ENCODE measurements at regions not wholly inside any gene's neighbourhood (a gene's known extent, or its start where the extent isn't known, plus 50 kb on each side); places are given as distances from the start of the nearest gene placed in this dataset.

DNA sequence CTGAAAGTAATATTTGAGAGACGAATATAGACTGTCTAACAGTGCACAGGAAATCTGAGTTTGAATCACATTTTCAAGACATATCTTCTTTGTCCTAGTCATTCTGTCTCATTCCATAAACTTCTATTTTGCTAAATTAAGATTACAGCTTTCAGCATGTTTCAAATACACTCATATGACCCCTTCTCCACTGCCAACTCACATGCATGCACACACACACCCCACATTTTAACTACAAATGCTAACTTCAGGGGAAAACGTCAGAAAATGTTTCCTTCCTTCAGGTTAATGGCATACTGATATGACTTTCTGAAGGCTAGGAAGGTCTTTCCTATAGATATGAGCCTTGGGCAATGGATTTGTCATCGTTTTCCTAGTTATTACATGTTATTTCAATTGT, 373.7 kb downstream of the RBM43 start:
- no peak for TF ChIP-seq POLR2A (IDR thresholded peaks at IDR 0.05; ENCODE audit: low read depth, low read length)
- FAIRE-seq (no peak), DNase-seq (ENCODE audit: insufficient read length, low spot score) (no peak)

GRCh38 chr2:150885774-150886386, 375.8 kb downstream of the RBM43 start:
- no peak for DNase-seq (ENCODE audit: insufficient read length, low spot score)
- FAIRE-seq: no peak
- TF ChIP-seq POLR2A (IDR thresholded peaks at IDR 0.05; ENCODE audit: low read depth, low read length): no peak

DNA sequence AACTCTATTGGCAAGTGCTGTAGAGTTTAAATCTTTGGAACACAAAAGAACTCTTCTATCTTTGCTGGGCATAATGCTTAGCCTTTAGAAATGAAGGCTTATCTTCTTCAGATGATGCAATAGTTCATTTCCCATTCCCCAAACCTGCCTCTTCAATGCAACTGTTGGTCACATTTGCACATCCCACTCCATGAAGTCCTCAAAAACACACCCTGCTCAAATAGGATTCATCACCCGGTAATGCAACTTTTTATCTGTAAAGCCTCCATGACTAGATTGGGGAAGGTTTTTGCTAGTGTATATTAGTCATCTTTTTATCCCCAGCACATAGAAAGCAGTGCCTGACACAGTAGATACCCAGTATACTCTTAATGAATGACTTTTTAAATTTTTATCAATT, 376.4 kb downstream of the RBM43 start:
- FAIRE-seq (no peak), DNase-seq (ENCODE audit: insufficient read length, low spot score) (no peak)
- no peak for TF ChIP-seq POLR2A (IDR thresholded peaks at IDR 0.05; ENCODE audit: low read depth, low read length)

- DNase-seq (ENCODE audit: insufficient read length, low spot score) (no peak), FAIRE-seq (no peak)
- TF ChIP-seq POLR2A (IDR thresholded peaks at IDR 0.05; ENCODE audit: low read depth, low read length): no peak
Observed at GRCh38 chr2:150883613-150883895, 378.1 kb downstream of the RBM43 start.

DNA sequence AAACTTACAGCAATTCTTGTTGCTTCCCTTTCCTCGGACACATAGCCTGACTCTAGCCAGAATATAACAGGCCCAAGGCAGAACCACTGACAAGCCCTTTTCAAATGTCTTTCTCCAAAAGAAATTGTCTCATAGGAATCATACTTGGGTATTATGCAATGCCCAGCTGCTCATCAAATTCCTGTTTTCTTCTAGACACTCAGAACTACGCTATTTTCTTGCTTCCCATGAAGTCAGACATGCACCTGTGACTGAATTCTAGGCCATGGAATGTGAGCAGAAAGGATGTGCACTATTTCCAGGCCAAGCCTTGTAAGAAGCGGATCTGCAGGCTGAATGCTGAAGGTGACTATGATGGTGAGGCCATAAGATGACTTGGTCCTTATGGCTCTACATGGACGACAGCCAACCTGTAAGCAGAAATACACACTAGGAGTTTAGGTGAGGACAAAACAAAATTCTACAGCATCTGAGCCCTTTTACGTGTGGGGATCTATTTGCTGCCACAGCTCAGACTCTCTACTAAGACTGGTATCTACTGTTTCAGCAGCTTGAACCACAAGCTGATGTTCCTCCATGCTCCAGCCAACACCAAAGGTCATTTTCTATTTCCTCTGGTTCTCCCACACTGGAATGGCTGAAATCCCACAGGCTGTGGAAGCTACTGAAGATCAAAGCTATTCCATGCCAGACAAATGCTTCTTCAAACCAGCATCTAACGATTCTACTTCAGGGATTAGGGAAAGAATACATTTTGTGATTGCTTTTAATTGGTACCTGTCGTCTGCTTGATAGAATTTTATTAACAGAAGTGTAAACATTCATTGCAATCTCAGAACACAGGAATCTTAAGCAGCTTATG, 378.7 kb downstream of the RBM43 start:
- FAIRE-seq (no peak), DNase-seq (ENCODE audit: insufficient read length, low spot score) (no peak)
- TF ChIP-seq POLR2A (IDR thresholded peaks at IDR 0.05; ENCODE audit: low read depth, low read length): no peak

DNA sequence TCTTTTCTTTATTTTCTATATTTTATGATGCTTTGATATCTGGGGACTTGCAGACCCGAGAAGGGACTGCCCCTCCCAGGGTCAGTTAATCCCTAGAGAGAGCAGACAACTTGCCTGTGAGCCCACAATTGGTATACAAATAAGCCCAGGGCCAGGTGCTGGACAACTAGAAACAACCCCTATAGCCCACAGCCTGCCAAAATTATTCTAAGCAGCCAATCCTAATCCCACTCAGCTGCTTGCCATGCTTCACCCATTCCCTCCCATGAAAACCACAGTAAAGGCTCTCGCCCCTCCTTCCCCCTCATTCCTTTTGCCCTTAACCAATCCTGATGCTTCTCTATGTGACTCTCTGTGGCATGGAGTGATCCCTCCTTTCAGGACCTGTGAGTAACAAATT, 380.7 kb downstream of the RBM43 start:
- FAIRE-seq: no peak
- TF ChIP-seq POLR2A (IDR thresholded peaks at IDR 0.05; ENCODE audit: low read depth, low read length): no peak
- DNase-seq (ENCODE audit: insufficient read length, low spot score): no peak

DNA sequence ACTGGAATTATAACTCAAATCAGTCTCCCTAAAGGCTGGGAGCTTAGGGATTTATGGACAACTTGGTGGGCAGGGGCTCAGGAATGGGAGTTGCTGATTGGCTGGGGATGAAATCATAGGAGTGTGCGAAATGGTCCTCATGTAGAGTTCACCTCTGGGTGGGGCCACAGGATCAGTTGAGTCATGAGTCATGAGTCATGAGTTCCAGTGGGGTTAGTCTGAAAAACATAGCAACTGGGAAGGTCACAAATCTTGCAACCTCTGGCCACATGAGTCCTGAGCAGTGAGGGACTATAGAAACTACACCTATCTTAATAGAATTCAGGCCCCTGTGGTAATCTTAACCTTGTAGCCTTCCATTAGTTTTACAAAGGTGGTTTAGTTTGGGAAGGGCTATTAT, 383.3 kb downstream of the RBM43 start:
- DNase-seq (ENCODE audit: insufficient read length, low spot score): peak; percentile 6
- TF ChIP-seq POLR2A (IDR thresholded peaks at IDR 0.05; ENCODE audit: low read depth, low read length): no peak
- FAIRE-seq: peak; percentile 55

DNA sequence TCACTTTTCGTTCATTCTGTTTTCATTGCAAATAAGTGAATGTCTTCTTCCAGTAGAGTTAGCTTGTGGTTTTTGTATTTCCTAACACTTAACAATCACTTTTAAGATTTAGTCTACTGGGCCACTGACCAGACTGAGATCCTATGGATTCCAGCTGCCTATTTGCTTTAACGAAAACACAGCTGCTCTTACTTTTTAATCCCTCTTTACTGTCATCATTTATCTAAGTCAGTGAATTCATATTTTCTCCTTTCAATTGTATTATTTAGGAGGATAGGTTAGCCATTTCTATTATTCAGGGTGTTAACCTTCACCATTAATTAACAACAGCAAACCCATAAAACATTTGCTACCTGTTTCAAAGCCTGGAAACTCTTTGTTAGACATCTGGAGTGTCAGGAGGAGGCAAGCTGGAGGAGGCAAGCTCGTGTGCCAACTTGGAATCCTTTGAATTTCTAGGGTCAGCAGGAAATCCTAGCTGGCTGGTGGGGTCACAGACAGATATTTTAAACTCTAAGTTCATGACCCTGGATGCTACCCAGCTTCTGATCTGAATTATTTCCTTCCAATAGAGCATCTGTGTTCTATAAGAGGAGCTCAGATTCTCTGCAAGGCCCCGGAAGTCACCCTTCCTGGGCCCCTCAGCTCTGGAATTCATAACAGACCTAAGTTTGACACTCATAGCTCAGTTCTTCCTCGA, 385.3 kb downstream of the RBM43 start:
- TF ChIP-seq POLR2A (IDR thresholded peaks at IDR 0.05; ENCODE audit: low read depth, low read length): no peak
- no peak for FAIRE-seq
- DNase-seq (ENCODE audit: insufficient read length, low spot score): no peak

GRCh38 chr2:150873396-150873772, 385.9 kb upstream of the RND3 start:
- FAIRE-seq (no peak), DNase-seq (ENCODE audit: insufficient read length, low spot score) (no peak)
- no peak for TF ChIP-seq POLR2A (IDR thresholded peaks at IDR 0.05; ENCODE audit: low read depth, low read length)

DNA sequence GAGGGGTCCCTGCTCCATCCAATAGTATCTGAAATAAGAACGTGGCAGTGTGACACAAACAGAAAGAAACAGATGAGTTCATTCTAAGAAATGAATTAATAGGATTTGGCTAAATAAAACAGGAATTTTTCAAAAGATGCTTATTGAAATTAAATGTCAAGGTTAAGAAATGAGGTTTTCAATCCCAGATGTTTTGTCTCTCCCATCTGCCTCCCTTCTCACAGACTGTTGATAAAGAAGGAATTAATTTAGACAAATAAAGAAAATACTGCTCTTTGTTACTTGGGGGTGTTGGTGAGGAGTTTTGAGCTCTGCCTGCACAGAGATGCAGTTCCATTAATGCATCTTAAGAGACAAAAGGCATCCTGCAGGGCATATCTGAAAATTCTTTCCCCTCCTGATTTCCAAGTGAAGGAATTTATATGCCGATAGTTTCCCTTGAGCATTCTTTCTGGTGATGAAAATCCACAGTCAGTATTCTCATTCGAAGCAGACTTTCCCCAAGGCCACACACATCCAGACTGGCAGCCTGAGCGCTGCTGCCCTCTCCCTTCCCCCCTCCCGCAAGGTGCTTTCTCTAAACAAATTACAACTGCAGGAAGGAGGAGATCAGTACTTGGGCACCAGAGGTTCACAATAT, 385.4 kb upstream of the RND3 start:
- no peak for TF ChIP-seq POLR2A (IDR thresholded peaks at IDR 0.05; ENCODE audit: low read depth, low read length)
- FAIRE-seq: no peak
- DNase-seq (ENCODE audit: insufficient read length, low spot score): no peak

GRCh38 chr2:150866431-150866830, 379.0 kb upstream of the RND3 start:
- DNase-seq (ENCODE audit: insufficient read length, low spot score): no peak
- no peak for TF ChIP-seq POLR2A (IDR thresholded peaks at IDR 0.05; ENCODE audit: low read depth, low read length)
- FAIRE-seq: no peak

- TF ChIP-seq POLR2A (IDR thresholded peaks at IDR 0.05; ENCODE audit: low read depth, low read length): no peak
- DNase-seq (ENCODE audit: insufficient read length, low spot score) (no peak), FAIRE-seq (no peak)
Observed at GRCh38 chr2:150863691-150864090, 376.2 kb upstream of the RND3 start.

DNA sequence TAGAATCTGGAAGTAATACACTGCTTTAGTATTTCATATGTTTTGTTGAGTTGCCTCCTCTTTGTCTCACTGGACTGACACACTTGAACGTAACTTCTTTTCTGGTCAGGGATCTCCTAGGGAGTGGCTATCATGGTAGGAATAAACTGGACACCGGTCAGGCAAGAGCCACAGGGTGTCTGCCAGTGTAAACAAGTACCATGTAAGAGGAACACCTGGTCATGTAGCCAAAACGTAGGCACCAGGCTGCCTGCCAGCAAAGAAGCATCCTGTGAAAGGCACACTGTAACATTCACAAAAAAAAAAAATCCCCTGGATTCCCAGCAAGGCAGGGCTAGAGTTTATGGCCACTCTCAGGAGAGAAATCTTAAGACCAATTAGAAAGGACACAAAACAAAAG, 372.8 kb upstream of the RND3 start:
- FAIRE-seq (no peak), DNase-seq (ENCODE audit: insufficient read length, low spot score) (no peak)
- no peak for TF ChIP-seq POLR2A (IDR thresholded peaks at IDR 0.05; ENCODE audit: low read depth, low read length)

- no peak for TF ChIP-seq POLR2A (IDR thresholded peaks at IDR 0.05; ENCODE audit: low read depth, low read length)
- FAIRE-seq (no peak), DNase-seq (ENCODE audit: insufficient read length, low spot score) (no peak)
Observed at GRCh38 chr2:150859877-150860276, 372.4 kb upstream of the RND3 start.
